RWPE2 (cell line): ENCODE measurements at regions not wholly inside any gene's neighbourhood (a gene's known extent, or its start where the extent isn't known, plus 50 kb on each side); places are given as distances from the start of the nearest gene placed in this dataset.
A peak's percentile ranks its signal among the peaks of the same experiment; 100 is the strongest.
"Not testable (repeated sequence)": the region's sequence is repeated elsewhere in the genome, so short reads cannot be mapped to it uniquely, and the experiment has no call there.

Experiments
- ATAC-seq: fragments of 200-7000 bp; cut with Tn5 transposase; 3 replicates; pipeline ENCODE4 v1.9.1; 2021; ENCODE audit warnings: low read depth
- DNase-seq: peaks from one replicate; pipeline ENCODE4 v3.0.0-alpha.2; 2020; ENCODE audit warnings: low spot score
- H3K27ac ChIP-seq: fragments of 450-650 bp; 2 replicates; pipeline ENCODE4 v1.5.1; 2017; ENCODE audit warnings: mild to moderate bottlenecking; ENCODE audit not compliant: poor library complexity, severe bottlenecking
- H3K27me3 ChIP-seq: fragments of 250-450 bp; sonication (Bioruptor Pico); 2 replicates; pipeline ENCODE4 v1.5.1; 2021; ENCODE audit warnings: mild to moderate bottlenecking, moderate library complexity; ENCODE audit not compliant: insufficient read depth, poor library complexity, severe bottlenecking
- H3K36me3 ChIP-seq: fragments of 250-450 bp; sonication (Bioruptor Pico); 2 replicates; pipeline ENCODE4 v1.5.1; 2020; ENCODE audit warnings: low read depth, mild to moderate bottlenecking, moderate library complexity
- H3K4me1 ChIP-seq: fragments of 250-450 bp; sonication (Bioruptor Pico); 2 replicates; pipeline ENCODE4 v1.5.1; 2021; ENCODE audit warnings: mild to moderate bottlenecking, moderate library complexity; ENCODE audit not compliant: insufficient read depth, poor library complexity, severe bottlenecking
- H3K4me3 ChIP-seq: fragments of 250-450 bp; sonication (Bioruptor Pico); 2 replicates; pipeline ENCODE4 v1.5.1; 2021; ENCODE audit warnings: mild to moderate bottlenecking, moderate library complexity; ENCODE audit not compliant: severe bottlenecking
- H3K9me3 ChIP-seq: fragments of 250-450 bp; sonication (Bioruptor Pico); 2 replicates; pipeline ENCODE4 v1.5.1; 2021; ENCODE audit warnings: mild to moderate bottlenecking, moderate library complexity; ENCODE audit not compliant: severe bottlenecking
- CTCF ChIP-seq: fragments of 450-650 bp; IDR thresholded peaks from one replicate; pipeline ENCODE4 v1.5.1; 2017; ENCODE audit warnings: mild to moderate bottlenecking, moderate library complexity; ENCODE audit not compliant: poor library complexity, severe bottlenecking

DNA sequence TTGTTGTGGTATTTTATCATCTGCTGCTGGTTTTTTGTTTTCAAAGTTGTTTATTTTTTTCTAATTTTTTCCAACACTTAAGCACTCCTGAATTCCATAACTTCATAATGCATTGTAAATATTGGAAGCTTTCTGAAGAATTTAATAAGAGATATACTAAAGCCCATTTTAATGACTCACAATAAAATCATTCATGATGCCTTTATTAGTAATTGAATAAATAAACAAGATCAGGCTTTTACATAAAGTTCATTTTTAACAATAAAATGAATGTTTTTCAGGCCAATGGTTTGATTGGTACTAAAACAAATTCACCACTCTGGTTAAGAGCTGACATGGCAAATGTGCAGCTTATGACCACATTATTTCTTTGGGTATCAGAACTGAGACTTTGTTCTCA is 408.2 kb upstream of the SMIM31 start:
- Histone ChIP-seq H3K4me1 (peaks cover 11% of the 10 kb centered on the region), H3K27me3 (no peaks in the 10 kb centered on the region), H3K36me3 (no peaks in the 10 kb centered on the region), H3K27ac (no peak overlapping the region), H3K9me3 (no peaks in the 10 kb centered on the region), H3K4me3 (no peak overlapping the region)
- ATAC-seq = peak; percentile 40; the same call in 2 of the 3 replicates
- no peak for DNase-seq
- no peak for TF ChIP-seq CTCF

GRCh38 chr4:164350061-164350460 is 403.9 kb upstream of the SMIM31 start:
- peaks cover 11% of the 10 kb centered on the region for H3K4me1 ChIP-seq
- no peak overlapping the region for H3K27ac ChIP-seq
- no peak for TF ChIP-seq CTCF
- ATAC-seq (peak; percentile 82), DNase-seq (no peak)
- no peaks in the 10 kb centered on the region for H3K9me3 ChIP-seq
- H3K4me3 ChIP-seq = no peak overlapping the region
- no peaks in the 10 kb centered on the region for H3K27me3 ChIP-seq
- H3K36me3 ChIP-seq = no peaks in the 10 kb centered on the region

DNA sequence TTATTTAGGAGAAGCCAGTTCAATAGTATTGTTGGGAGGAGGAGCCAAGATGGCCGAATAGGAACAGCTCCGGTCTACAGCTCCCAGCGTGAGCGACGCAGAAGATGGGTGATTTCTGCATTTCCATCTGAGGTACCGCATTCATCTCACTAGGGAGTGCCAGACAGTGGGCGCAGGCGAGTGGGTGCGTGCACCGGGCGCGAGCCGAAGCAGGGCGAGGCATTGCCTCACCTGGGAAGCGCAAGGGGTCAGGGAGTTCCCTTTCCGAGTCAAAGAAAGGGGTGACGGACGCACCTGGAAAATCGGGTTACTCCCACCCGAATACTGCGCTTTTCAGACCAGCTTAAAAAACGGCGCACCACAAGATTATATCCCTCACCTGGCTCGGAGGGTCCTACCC is 403.2 kb upstream of the SMIM31 start:
- not testable (repeated sequence) for H3K27ac ChIP-seq, H3K27me3 ChIP-seq, ATAC-seq, DNase-seq, H3K4me3 ChIP-seq, H3K9me3 ChIP-seq, H3K36me3 ChIP-seq, H3K4me1 ChIP-seq

GRCh38 chr4:164357957-164358356 is 396.0 kb upstream of the SMIM31 start:
- Histone ChIP-seq H3K36me3 (no peaks in the 10 kb centered on the region), H3K4me3 (no peak overlapping the region), H3K27ac (no peak overlapping the region), H3K27me3 (no peaks in the 10 kb centered on the region), H3K9me3 (no peaks in the 10 kb centered on the region), H3K4me1 (no peaks in the 10 kb centered on the region)
- TF ChIP-seq CTCF = no peak
- ATAC-seq (peak; percentile 74), DNase-seq (no peak)

- ATAC-seq (no peak), DNase-seq (no peak)
- Histone ChIP-seq H3K4me3 (no peak overlapping the region), H3K4me1 (no peaks in the 10 kb centered on the region), H3K36me3 (no peaks in the 10 kb centered on the region), H3K27me3 (no peaks in the 10 kb centered on the region), H3K9me3 (no peaks in the 10 kb centered on the region), H3K27ac (no peak overlapping the region)
- no peak for TF ChIP-seq CTCF
These were observed 395.5 kb upstream of the SMIM31 start for GRCh38 chr4:164358400-164358799.
